ENCODE measurements at regions not wholly inside any gene's neighbourhood (a gene's known extent, or its start where the extent isn't known, plus 50 kb on each side); places are given as distances from the start of the nearest gene placed in this dataset.

DNA sequence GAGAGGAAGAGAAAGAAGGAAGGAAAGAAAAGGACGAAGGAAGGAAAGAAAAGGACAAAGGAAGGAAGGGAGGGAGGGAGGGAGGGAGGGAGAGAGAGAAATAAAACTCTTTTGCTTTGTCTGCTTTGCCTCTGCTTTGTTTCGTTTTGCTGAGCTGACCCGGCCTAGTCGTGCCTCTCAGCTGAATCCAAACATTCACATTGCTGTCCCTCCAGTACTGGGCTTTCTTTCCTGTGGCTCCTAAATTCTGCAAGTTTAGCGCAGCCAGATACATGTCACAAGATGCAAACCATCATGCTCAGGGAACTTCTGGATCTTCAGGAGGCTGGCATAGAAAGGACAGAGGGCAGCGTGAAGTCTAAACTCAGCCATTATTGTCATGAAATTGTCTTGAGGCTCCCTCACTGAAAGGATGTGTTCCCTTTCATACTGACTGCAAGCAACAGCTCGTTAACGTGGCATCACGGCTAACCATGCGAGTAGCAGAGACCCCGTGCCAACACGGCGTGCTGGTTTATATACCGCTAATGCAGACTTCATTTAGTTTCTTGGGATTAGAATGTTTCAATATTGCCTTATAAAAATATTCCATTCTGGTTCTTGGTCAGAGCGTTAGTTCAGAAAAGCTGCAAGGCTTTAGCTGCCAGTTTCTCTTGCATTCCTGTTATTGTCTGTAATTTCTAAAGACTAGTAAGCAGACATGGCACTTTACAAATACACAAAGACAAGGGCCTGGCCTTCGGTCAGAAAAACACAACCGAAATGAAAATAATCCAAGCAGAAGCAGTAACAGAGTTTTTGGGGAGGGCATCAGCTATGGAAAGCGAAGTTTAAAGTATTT, 94.2 kb downstream of the TMEM174 start:
- TF ChIP-seq CEBPB (IDR thresholded peaks at IDR 0.05; ENCODE audit: low read depth, low read length) = no peak
- TF ChIP-seq CTCF (conservative IDR thresholded peaks at IDR 0.05; ENCODE audit: low read depth, low read length) = no peak
- no peak for TF ChIP-seq MAFK (IDR thresholded peaks at IDR 0.05; ENCODE audit: low read depth, low read length)

All from IMR-90 (cell line).